Large intestine (tissue), 3 donors: ENCODE measurements at regions not wholly inside any gene's neighbourhood (a gene's known extent, or its start where the extent isn't known, plus 50 kb on each side); places are given as distances from the start of the nearest gene placed in this dataset.

Experiments used
- DNase-seq, 2 donors: peaks; one replicate each; pipeline versions ENCODE4 v3.0.0 to v3.0.0-alpha.2; 2013
- H3K27ac ChIP-seq: one replicate; pipeline ENCODE4 v1.5.1; 2013; ENCODE audit warnings: low read length
- H3K27me3 ChIP-seq: 2 replicates; pipeline ENCODE4 v1.6.1; 2013; ENCODE audit warnings: low read length; ENCODE audit not compliant: control insufficient read depth, insufficient read depth
- H3K36me3 ChIP-seq: 2 replicates; pipeline ENCODE4 v1.6.1; 2013; ENCODE audit warnings: low read length; ENCODE audit not compliant: control insufficient read depth, insufficient read depth
- H3K4me1 ChIP-seq: one replicate; pipeline ENCODE4 v1.6.1; 2013; ENCODE audit warnings: low read length; ENCODE audit not compliant: control insufficient read depth, insufficient read depth
- H3K4me3 ChIP-seq: one replicate; pipeline ENCODE4 v1.5.1; 2013; ENCODE audit warnings: low read length
- H3K9me3 ChIP-seq: one replicate; pipeline ENCODE4 v1.6.1; 2013; ENCODE audit warnings: mild to moderate bottlenecking, low read depth, low read length, moderate library complexity; ENCODE audit not compliant: control insufficient read depth
- WGBS: methylation state at CpG from one replicate; pipeline ENCODE4 v1.1.5; 2013; ENCODE audit warnings: low lambda C conversion rate; ENCODE audit not compliant: insufficient coverage; 5-methylcytosine and 5-hydroxymethylcytosine counted together

GRCh38 chr5:152686931-152687330 is 281.9 kb upstream of the NMUR2 start:
- H3K4me1 ChIP-seq = no peaks in the 10 kb centered on the region

GRCh38 chr5:152688561-152689249 is 283.6 kb upstream of the NMUR2 start:
- H3K27me3 ChIP-seq = no peaks in the 10 kb centered on the region
- no peak for DNase-seq
- no peak overlapping the region for H3K4me3 ChIP-seq
- no peaks in the 10 kb centered on the region for H3K4me1 ChIP-seq
- no peak overlapping the region for H3K27ac ChIP-seq
- H3K9me3 ChIP-seq = no peaks in the 10 kb centered on the region
- no CpG with 5 or more reads among the region's 3 CpGs for WGBS
- no peaks in the 10 kb centered on the region for H3K36me3 ChIP-seq

More at GRCh38 chr5:152686931-152687330, 281.9 kb upstream of the NMUR2 start:
- Histone ChIP-seq H3K36me3 (no peaks in the 10 kb centered on the region), H3K9me3 (no peaks in the 10 kb centered on the region), H3K4me3 (no peak overlapping the region), H3K27me3 (no peaks in the 10 kb centered on the region), H3K27ac (no peak overlapping the region)
- no peak for DNase-seq
- WGBS = no CpG with 5 or more reads among the region's 4 CpGs

GRCh38 chr5:152689250-152689711 is 284.2 kb upstream of the NMUR2 start:
- 100% methylated on average over 2 of the region's 5 CpGs for WGBS
- Histone ChIP-seq H3K9me3 (no peaks in the 10 kb centered on the region), H3K36me3 (no peaks in the 10 kb centered on the region), H3K4me3 (no peak overlapping the region), H3K27me3 (no peaks in the 10 kb centered on the region), H3K4me1 (no peaks in the 10 kb centered on the region), H3K27ac (no peak overlapping the region)
- DNase-seq = no peak

- DNase-seq = no peak
- Histone ChIP-seq H3K36me3 (no peaks in the 10 kb centered on the region), H3K27ac (no peak overlapping the region), H3K4me1 (no peaks in the 10 kb centered on the region), H3K27me3 (no peaks in the 10 kb centered on the region), H3K9me3 (no peaks in the 10 kb centered on the region), H3K4me3 (no peak overlapping the region)
- no CpG with 5 or more reads among the region's 2 CpGs for WGBS
Measured at GRCh38 chr5:152694231-152694630, 289.2 kb upstream of the NMUR2 start.

- DNase-seq = no peak
- no CpG with 5 or more reads among the region's 2 CpGs for WGBS
- Histone ChIP-seq H3K4me1 (no peaks in the 10 kb centered on the region), H3K36me3 (no peaks in the 10 kb centered on the region), H3K9me3 (no peaks in the 10 kb centered on the region), H3K27me3 (no peaks in the 10 kb centered on the region), H3K4me3 (no peak overlapping the region), H3K27ac (no peak overlapping the region)
Measured at GRCh38 chr5:152701305-152701949, 296.3 kb upstream of the NMUR2 start.

GRCh38 chr5:152704286-152704685 is 299.2 kb upstream of the NMUR2 start:
- Histone ChIP-seq H3K4me3 (no peak overlapping the region), H3K36me3 (no peaks in the 10 kb centered on the region), H3K27ac (no peak overlapping the region), H3K27me3 (no peaks in the 10 kb centered on the region), H3K9me3 (no peaks in the 10 kb centered on the region), H3K4me1 (no peaks in the 10 kb centered on the region)
- WGBS = 100% methylated on average over 1 of the region's 1 CpG
- DNase-seq = no peak

- Histone ChIP-seq H3K4me3 (no peak overlapping the region), H3K4me1 (no peaks in the 10 kb centered on the region), H3K36me3 (no peaks in the 10 kb centered on the region), H3K9me3 (no peaks in the 10 kb centered on the region), H3K27me3 (no peaks in the 10 kb centered on the region), H3K27ac (no peak overlapping the region)
- no peak for DNase-seq
- WGBS = no CpG with 5 or more reads among the region's 2 CpGs
Measured at GRCh38 chr5:152711801-152712388, 306.8 kb upstream of the NMUR2 start.

GRCh38 chr5:152717393-152717792 is 312.3 kb upstream of the NMUR2 start:
- Histone ChIP-seq H3K4me3 (no peak overlapping the region), H3K9me3 (no peaks in the 10 kb centered on the region), H3K27ac (no peak overlapping the region), H3K4me1 (no peaks in the 10 kb centered on the region), H3K36me3 (no peaks in the 10 kb centered on the region), H3K27me3 (no peaks in the 10 kb centered on the region)
- WGBS = 90% methylated on average over 2 of the region's 2 CpGs
- DNase-seq = no peak

GRCh38 chr5:152723482-152723881 is 318.4 kb upstream of the NMUR2 start:
- Histone ChIP-seq H3K9me3 (no peaks in the 10 kb centered on the region), H3K36me3 (no peaks in the 10 kb centered on the region), H3K27me3 (no peaks in the 10 kb centered on the region), H3K4me1 (no peaks in the 10 kb centered on the region), H3K27ac (no peak overlapping the region), H3K4me3 (no peak overlapping the region)
- WGBS = no CpG with 5 or more reads among the region's 6 CpGs
- DNase-seq = no peak

- Histone ChIP-seq H3K4me1 (no peaks in the 10 kb centered on the region), H3K27me3 (no peaks in the 10 kb centered on the region), H3K36me3 (no peaks in the 10 kb centered on the region), H3K9me3 (no peaks in the 10 kb centered on the region), H3K4me3 (no peak overlapping the region), H3K27ac (no peak overlapping the region)
- DNase-seq = no peak
- 93% methylated on average over 2 of the region's 3 CpGs for WGBS
Measured at GRCh38 chr5:152730176-152730575, 325.1 kb upstream of the NMUR2 start.
